ENCODE measurements at regions not wholly inside any gene's neighbourhood (a gene's known extent, or its start where the extent isn't known, plus 50 kb on each side); places are given as distances from the start of the nearest gene placed in this dataset.

DNA sequence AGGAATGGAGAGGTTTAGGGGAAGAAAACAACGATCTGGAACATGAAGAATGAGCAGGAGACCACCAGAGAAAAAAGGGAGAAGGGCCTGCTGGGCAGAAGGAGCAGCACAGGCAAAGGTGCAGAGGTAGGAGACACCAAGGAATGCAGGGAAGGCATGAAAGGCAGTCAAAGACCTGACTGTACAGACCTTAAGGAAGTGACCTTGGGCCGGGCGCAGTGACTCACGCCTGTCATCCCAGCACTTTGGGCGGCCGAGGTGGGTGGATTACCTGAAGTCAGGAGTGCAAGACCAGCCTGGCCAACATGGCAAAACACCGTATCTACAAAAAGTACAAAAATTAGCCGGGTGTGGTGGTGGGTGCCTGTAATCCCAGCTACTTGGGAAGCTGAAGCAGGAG lies 157.7 kb upstream of the ATP10A start:
- Histone ChIP-seq H3K4me3 (ENCODE audit: low read depth, low read length) (no peak overlapping the region), H3K9me3 (ENCODE audit: control insufficient read depth, insufficient read depth, low read length) (no peaks in the 10 kb centered on the region), H3K27me3 (ENCODE audit: control insufficient read depth, insufficient read depth, low read length) (no peaks in the 10 kb centered on the region), H3K27ac (ENCODE audit: low read depth, low read length) (no peak overlapping the region)
- TF ChIP-seq, protein P1, sequence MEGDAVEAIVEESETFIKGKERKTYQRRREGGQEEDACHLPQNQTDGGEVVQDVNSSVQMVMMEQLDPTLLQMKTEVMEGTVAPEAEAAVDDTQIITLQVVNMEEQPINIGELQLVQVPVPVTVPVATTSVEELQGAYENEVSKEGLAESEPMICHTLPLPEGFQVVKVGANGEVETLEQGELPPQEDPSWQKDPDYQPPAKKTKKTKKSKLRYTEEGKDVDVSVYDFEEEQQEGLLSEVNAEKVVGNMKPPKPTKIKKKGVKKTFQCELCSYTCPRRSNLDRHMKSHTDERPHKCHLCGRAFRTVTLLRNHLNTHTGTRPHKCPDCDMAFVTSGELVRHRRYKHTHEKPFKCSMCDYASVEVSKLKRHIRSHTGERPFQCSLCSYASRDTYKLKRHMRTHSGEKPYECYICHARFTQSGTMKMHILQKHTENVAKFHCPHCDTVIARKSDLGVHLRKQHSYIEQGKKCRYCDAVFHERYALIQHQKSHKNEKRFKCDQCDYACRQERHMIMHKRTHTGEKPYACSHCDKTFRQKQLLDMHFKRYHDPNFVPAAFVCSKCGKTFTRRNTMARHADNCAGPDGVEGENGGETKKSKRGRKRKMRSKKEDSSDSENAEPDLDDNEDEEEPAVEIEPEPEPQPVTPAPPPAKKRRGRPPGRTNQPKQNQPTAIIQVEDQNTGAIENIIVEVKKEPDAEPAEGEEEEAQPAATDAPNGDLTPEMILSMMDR (IDR thresholded peaks at IDR 0.05; ENCODE audit: low read depth, low read length): no peak
- ChIA-PET POLR2A (no interaction called here), CTCF (no interaction called here)
- no peak for DNase-seq (ENCODE audit: low read depth, low spot score)

DNA sequence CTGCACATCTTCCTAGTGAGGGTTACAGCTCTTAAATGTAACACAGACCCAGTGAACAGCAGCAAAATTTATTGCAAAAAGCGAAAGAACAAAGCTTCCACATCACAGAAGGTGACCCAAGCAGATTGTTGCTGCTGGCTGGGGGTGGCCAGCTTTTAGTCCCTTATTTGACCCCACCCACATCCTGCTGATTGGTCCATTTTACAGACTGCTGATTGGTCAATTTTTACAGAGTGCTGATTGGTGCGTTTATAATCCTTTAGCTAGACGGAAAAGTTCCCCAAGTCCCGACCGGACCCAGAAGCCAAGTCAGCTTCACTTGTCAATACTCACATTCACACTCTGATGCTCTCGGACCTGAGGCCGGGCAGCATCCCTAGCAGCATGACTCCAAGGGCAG lies 154.5 kb upstream of the ATP10A start:
- Histone ChIP-seq H3K4me3 (ENCODE audit: low read depth, low read length) (no peak overlapping the region), H3K27ac (ENCODE audit: low read depth, low read length) (no peak overlapping the region), H3K27me3 (ENCODE audit: control insufficient read depth, insufficient read depth, low read length) (no peaks in the 10 kb centered on the region), H3K9me3 (ENCODE audit: control insufficient read depth, insufficient read depth, low read length) (no peaks in the 10 kb centered on the region; the same call in 1 of the 2 replicates)
- no peak for DNase-seq (ENCODE audit: low read depth, low spot score)
- TF ChIP-seq, protein P1 (IDR thresholded peaks at IDR 0.05; ENCODE audit: low read depth, low read length): no peak
- ChIA-PET POLR2A (no interaction called here), CTCF (no interaction called here)

DNA sequence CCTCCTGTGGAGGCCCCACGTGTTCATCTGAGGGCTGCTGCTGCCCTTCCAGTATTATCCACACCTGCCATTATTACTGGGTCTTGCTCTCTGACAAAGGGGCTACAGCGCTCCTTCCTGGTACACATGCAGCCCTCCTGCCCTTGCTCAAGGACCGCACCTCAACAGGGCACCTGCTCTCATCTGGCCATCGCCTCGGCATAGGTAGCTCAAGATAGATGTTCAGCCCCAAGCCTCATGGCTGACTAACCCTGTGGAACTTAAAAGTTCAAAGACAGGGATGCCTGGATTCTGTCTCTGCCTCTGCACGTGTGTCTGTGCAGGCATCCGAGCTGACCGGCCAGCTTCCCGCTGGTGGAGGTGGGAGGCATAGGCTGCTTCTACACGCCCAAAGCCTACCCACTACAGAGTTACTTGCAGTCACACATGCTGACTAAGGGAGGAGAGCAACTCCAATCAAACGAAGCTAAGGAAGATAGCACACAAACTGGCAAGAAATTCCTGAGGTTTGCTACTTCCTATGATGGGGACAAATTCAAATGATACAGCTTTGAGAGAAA lies 152.5 kb upstream of the ATP10A start:
- H3K27ac ChIP-seq (ENCODE audit: low read depth, low read length): no peak overlapping the region

DNA sequence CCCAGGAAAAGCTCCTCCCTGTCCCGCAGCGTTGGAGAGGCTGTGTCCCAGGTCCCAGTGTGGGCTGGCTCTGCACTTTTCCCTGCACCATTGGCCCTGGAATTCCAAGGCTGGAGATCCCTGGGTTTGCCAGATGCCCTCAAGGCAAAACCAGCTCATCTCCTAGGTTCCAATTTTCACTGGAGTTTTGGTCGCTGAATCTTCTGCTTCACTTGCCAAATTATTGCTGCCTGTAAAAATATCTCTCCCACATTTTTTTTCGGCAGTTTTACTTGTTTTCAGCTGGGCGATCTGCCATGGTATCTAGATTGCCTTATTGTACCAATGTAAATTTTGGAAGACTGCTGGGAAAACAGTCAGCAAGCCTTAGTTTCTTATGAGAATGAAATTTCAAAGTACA lies 150.9 kb upstream of the ATP10A start:
- H3K27ac ChIP-seq (ENCODE audit: low read depth, low read length): no peak overlapping the region
- POLR2A ChIA-PET: no interaction called here
- H3K27me3 ChIP-seq (ENCODE audit: control insufficient read depth, insufficient read depth, low read length): peaks cover 3% of the 10 kb centered on the region
- CTCF ChIA-PET: no interaction called here
- no peaks in the 10 kb centered on the region; the same call in 1 of the 2 replicates for H3K9me3 ChIP-seq (ENCODE audit: control insufficient read depth, insufficient read depth, low read length)
- TF ChIP-seq, protein P1 (IDR thresholded peaks at IDR 0.05; ENCODE audit: low read depth, low read length): no peak
- DNase-seq (ENCODE audit: low read depth, low spot score): no peak
- no peak overlapping the region for H3K4me3 ChIP-seq (ENCODE audit: low read depth, low read length)

More for the DNA sequence above, 152.5 kb upstream of the ATP10A start:
- Histone ChIP-seq H3K4me3 (ENCODE audit: low read depth, low read length) (no peak overlapping the region), H3K9me3 (ENCODE audit: control insufficient read depth, insufficient read depth, low read length) (no peaks in the 10 kb centered on the region; the same call in 1 of the 2 replicates), H3K27me3 (ENCODE audit: control insufficient read depth, insufficient read depth, low read length) (peaks cover 3% of the 10 kb centered on the region)
- no peak for DNase-seq (ENCODE audit: low read depth, low spot score)
- CTCF ChIA-PET: no interaction called here
- POLR2A ChIA-PET: no interaction called here
- TF ChIP-seq, protein P1 (IDR thresholded peaks at IDR 0.05; ENCODE audit: low read depth, low read length): no peak

GRCh38 chr15:26011916-26012315 lies 148.8 kb upstream of the ATP10A start:
- CTCF ChIA-PET: no interaction called here
- H3K27ac ChIP-seq (ENCODE audit: low read depth, low read length): no peak overlapping the region
- TF ChIP-seq, protein P1 (IDR thresholded peaks at IDR 0.05; ENCODE audit: low read depth, low read length): no peak
- H3K27me3 ChIP-seq (ENCODE audit: control insufficient read depth, insufficient read depth, low read length): peaks cover 3% of the 10 kb centered on the region
- POLR2A ChIA-PET: no interaction called here
- DNase-seq (ENCODE audit: low read depth, low spot score): no peak
- H3K4me3 ChIP-seq (ENCODE audit: low read depth, low read length): no peak overlapping the region
- H3K9me3 ChIP-seq (ENCODE audit: control insufficient read depth, insufficient read depth, low read length): no peaks in the 10 kb centered on the region; the same call in 1 of the 2 replicates
